Mucosa of gallbladder (tissue), 1 donor: ENCODE measurements at regions not wholly inside any gene's neighbourhood (a gene's known extent, or its start where the extent isn't known, plus 50 kb on each side); places are given as distances from the start of the nearest gene placed in this dataset.
"Not testable (repeated sequence)": the region's sequence is repeated elsewhere in the genome, so short reads cannot be mapped to it uniquely, and the experiment has no call there.

ENCODE experiments used
- DNase-seq: peaks from one replicate; pipeline ENCODE4 v3.0.0-alpha.2; 2020; ENCODE audit warnings: low spot score
- donor health status: DM: no; HTN: no; CAD: no.

DNA sequence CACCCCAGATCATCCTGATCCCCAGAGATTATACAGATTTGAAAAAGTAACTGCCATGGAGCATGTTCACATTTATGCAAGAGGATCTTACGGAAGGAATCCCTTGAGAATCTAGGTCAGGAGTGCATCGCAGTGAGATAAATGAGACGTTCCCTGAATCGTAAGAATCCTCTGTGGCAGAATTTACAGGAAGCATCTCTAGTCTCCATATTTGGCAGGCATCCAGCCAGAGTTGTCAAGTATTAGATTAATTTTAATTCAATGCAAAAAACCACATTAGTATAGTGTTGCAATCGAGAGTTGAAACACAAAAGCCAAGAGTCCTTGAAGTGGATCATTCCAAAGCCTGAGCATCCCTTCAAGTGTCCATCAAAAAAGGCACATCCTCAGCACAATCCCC lies 100.8 kb downstream of the RRAGC start:
- no peak for DNase-seq

- DNase-seq: no peak
Measured at GRCh38 chr1:38746941-38747600, 112.5 kb downstream of the RRAGC start.

- no peak for DNase-seq
Measured at GRCh38 chr1:38746402-38746935, 113.1 kb downstream of the RRAGC start.

- no peak for DNase-seq
Measured at GRCh38 chr1:38745476-38746401, 113.8 kb downstream of the RRAGC start.

DNA sequence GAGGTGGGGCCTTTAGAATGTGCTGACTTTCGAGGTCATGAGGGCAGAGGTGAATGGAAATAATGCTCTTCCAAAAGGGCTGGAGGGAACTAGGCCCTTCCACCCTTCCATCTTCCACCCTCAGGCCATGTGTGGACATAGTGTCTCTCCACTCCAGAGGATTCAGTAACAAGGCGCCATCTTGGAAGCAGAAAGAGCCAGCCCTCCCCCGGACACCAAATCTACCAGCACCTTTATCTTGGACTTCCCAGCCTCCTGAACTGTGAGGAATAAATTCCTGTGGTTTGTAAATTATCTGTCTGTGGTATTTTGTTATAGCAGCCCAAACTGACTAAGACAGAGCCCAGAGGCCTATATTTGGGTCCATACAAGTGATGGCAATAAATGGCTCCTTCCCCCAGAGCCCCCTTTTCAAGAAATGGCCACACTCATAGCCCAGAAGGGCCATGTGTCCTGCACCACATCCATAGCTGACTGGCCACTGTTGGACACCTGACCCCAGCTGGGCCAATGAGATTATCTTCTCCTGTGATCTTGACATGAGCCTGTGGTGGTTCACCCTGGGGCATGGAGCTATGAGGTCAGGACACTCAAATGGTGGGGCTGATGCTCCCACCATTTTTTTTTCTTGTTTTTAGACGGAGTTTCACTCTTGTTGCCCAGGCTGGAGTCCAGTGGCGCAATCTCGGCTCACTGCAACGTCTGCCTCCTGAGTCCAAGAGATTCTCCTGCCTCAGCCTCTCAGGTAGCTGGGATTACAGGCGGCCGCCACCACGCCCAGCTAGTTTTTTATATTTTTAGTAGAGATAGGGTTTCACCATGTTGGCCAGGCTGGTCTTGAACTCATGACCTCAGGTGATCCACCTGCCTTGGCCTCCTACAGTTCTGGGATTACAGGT lies 114.9 kb downstream of the RRAGC start:
- no peak for DNase-seq

DNA sequence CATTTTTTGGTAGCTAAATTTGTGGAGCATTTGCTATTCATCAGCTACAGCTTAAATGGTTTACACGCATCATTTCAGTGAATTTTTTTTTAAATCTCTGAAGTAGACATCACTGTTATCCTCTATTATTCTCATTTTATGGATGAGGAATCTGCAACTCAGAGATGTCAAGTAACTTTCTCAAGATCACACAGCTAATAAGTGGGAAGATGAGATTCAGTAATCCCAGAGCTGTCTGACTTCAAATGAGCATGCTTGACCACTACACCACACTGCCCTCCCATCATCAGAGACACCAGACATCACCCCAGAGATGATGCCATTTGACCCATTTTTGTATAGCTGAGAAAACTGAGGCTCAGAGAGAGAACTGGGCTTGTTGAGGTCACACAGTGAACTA lies 116.4 kb downstream of the RRAGC start:
- no peak for DNase-seq

DNA sequence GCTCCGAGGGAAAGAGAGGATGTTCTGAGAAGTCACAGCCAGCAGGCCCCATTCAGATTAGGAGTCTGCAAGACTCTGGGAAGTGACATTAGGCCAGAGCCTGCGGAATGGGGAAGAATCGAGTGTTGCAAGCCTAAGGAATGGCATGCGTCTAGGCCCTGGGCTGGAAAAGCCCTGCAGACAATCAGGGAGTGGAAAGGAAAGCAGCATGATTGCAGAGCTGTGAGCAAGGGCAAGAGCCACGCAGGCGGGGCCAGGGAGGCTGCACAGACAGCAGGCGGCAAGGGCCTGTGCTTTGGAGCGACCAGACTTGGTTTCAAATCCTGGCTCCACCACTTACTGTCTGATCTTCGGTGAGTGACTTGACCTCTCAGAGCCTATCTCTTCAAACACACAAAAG lies 118.2 kb downstream of the RRAGC start:
- DNase-seq: no peak

- DNase-seq: no peak
Measured at GRCh38 chr1:38740487-38740886, 119.1 kb downstream of the RRAGC start.

GRCh38 chr1:38738207-38738606 lies 121.4 kb downstream of the RRAGC start:
- no peak for DNase-seq

- no peak for DNase-seq
Measured at GRCh38 chr1:38736399-38736798, 123.2 kb downstream of the RRAGC start.

- no peak for DNase-seq
Measured at GRCh38 chr1:38735651-38736161, 123.9 kb downstream of the RRAGC start.

GRCh38 chr1:38733761-38734160 lies 125.8 kb downstream of the RRAGC start:
- no peak for DNase-seq

DNA sequence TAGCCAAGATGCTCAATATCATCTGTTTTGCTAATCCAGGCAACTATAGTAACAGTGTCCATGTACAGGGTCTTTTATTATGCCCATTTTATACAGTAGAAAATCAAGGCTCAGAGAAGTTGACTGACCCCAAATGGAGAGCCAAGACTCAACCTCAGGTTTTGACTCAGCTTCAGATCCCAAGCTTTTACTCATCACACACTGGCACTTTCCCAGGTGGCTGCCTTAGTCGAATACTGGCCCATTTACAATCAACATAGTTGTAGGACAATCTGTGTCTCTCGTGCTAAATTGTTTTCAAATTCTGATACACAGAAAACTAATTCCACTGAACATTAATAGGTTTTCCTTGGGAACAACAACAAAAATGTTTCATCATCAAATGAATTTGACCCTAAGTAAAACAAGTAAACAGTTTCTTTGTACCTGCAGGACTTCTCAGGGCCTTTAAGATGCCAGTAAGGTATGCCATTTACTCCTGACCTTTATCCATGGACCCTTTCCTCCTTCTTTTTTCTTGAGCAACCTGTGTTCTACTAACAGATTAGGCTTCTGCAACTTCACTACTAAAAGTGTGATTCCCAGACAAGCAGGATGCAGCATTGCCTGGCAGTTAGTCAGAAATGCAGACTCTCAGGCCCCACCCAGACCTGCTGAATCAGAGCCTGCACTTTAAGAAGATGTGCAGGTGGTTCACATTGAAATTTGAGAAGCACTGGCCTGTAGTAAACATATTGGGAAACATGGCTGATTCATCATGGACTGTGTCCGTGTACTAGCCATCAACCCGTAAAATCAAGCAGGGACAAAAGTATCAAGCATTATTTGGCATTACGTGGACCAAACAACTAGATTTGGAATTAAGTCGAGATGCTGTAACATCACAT lies 128.8 kb downstream of the RRAGC start:
- no peak for DNase-seq

DNA sequence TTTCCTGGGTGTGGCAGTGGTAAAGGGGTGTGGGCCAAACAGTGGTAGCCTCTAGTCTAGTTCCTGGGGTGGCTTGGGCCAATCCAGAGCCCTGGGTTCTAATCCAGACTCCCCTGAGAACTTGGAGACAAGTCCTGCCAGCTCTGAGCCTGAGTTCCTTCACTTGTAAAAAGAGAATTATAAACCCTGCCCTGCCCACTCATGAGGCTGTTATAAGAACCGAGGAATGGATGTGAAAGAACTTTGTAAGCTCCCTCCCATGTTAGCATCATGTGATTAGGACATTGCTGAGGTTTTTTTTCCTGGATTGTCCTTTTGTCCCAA lies 131.0 kb downstream of the RRAGC start:
- no peak for DNase-seq

DNA sequence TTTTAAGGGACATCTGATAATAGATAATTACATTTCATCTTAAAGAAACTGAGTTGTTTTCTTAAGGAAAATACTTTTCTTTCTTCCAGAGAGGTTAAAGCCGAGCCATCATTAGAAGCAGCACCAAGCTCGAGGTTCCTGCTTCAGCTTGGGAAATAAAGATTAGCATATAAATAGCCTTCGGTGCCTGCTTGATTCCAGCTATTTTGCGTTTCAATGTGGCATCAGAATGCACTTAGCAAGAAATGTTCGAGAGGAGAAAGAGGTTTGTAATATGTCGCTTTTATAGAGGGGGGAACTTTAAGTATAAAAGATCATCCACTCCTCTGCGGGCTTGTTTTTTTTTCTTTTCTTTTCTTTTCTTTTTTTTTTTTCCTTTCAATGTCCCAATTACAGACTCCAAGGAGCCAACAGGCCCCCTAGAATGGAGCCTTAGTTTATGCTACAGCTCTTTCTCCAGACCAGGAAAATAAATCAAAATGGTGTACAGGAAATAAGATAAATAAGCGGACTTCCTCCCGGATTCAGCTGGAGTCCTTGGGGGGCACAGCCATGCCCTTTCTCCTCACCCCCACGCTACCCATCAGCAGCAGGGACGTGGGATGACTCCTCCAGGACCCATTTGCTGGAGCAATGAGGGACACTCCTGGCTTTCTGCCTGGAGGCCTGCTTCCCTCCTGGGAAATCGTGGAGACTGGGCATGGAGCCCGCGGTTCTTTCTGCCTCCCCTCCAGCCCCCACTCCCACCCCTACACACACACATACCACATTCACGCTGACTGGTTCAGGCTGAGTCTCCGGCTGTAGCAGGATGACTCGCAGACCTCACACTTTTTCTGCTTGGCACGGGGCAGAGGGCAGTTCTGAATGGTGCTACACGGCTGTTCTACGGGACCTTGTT lies 131.6 kb downstream of the RRAGC start:
- no peak for DNase-seq

DNA sequence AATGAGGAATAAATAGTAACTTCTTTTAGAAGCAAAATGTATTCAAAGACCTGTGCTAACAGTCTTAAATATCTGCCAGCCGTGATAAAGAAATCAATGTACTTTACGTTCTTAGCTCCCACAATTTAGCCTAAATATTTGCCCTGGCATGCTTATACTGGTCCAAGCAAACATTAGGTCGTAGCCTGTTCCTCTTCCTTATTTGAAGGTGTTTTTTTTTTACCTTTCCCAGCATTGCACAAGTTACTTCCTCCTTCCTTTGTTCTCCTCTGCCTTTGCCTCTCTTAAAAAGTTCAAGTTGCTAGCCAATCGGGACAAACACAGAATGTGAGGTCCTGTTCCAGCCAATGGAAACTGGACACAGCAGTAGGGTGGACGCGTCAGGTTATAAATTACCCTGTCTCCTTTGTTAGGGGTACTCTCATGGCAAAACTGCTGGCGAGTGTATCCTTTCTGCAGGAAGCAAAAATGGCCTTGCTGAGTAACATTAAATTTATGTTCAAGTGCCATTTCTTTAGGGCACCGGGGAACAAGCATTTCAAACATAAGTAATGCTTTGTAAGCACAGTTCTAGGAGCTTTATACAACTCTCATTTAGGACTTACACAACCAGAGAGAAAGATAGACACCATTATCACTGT lies 134.1 kb downstream of the RRAGC start:
- not testable (repeated sequence) for DNase-seq

GRCh38 chr1:38724160-38725131 lies 135.1 kb downstream of the RRAGC start:
- no peak for DNase-seq

DNA sequence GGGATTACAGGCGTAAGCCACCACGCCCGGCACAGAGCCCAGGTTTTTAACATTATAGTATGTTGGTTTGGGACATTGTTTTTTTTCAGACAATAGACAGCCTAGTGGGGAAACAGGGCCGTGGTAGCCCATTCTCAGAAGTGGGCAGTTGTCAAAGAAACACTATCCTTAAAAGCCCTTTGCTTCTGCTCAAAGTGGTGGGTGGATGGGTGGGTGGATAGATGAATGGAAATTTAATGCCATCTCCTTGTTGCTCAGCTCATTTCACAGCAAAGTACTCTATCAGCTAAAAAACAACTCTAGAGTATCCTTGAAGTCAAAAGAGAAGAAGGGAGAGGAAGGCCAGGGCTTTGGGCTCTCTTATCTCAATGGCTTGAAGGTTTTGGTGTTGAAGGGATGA lies 137.8 kb downstream of the RRAGC start:
- no peak for DNase-seq
